GM12892 (cell line): ENCODE measurements at regions not wholly inside any gene's neighbourhood (a gene's known extent, or its start where the extent isn't known, plus 50 kb on each side); places are given as distances from the start of the nearest gene placed in this dataset.
"Not testable (repeated sequence)": the region's sequence is repeated elsewhere in the genome, so short reads cannot be mapped to it uniquely, and the experiment has no call there.

Source experiments
- POLR2A ChIP-seq: IDR thresholded peaks from 2 replicates; pipeline ENCODE4 v1.6.1; 2011; ENCODE audit warnings: low read depth, low read length, control low read depth
- POLR2AphosphoS5 ChIP-seq: IDR thresholded peaks from 2 replicates; pipeline ENCODE4 v1.6.1; 2011; ENCODE audit warnings: low read depth, low read length, control low read depth
- TAF1 ChIP-seq: IDR thresholded peaks from 2 replicates; pipeline ENCODE4 v1.6.1; 2011; ENCODE audit warnings: low read depth, mild to moderate bottlenecking, control low read depth, low read length, borderline replicate concordance

DNA sequence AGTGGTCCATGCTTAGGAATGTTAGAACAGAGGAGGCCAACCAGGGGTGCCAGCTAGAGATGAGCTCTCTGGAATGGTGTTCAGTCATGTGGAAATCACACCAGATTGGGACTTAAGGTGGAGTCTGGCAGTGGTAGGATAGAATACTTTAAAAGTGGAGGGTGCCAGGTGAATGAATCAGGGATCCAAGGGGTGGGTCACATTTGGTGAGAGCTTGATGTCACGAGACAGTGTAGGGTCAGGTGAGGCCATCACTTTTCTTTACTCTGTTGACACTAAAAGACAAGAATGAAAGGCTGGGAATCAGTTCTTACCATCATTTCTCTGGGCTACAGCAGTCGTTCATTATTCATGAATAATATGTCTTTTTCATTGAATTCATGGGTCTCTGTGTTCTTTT, 73.8 kb upstream of the FAM153A start:
- TF ChIP-seq POLR2AphosphoS5, POLR2A, TAF1: not testable (repeated sequence)
